ENCODE measurements at regions not wholly inside any gene's neighbourhood (a gene's known extent, or its start where the extent isn't known, plus 50 kb on each side); places are given as distances from the start of the nearest gene placed in this dataset.

GRCh38 chr20:51917886-51918535 is 115.7 kb upstream of the SALL4 start:
- no peak for DNase-seq

DNA sequence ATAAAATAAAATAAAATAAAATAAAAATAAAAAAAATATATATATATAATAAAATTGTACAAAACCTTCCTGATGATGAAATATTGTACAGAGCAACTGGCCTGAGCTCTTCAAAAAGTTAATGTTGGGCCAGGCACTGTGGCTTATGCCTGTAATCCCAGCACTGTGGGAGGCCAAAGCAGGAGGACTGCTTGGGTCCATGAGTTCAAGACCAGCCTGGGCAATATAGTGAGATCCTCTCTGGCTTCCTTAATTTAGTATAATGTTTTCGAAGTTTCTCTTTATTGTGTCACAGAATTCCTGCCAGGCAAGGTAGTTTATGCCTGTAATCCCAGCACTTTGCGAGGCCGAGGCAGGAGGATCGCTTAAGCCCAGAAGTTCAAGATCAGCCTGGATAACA is 113.9 kb upstream of the SALL4 start:
- no peak for DNase-seq

- no peak for DNase-seq
Measured at GRCh38 chr20:51914758-51915157, 112.4 kb upstream of the SALL4 start.

DNA sequence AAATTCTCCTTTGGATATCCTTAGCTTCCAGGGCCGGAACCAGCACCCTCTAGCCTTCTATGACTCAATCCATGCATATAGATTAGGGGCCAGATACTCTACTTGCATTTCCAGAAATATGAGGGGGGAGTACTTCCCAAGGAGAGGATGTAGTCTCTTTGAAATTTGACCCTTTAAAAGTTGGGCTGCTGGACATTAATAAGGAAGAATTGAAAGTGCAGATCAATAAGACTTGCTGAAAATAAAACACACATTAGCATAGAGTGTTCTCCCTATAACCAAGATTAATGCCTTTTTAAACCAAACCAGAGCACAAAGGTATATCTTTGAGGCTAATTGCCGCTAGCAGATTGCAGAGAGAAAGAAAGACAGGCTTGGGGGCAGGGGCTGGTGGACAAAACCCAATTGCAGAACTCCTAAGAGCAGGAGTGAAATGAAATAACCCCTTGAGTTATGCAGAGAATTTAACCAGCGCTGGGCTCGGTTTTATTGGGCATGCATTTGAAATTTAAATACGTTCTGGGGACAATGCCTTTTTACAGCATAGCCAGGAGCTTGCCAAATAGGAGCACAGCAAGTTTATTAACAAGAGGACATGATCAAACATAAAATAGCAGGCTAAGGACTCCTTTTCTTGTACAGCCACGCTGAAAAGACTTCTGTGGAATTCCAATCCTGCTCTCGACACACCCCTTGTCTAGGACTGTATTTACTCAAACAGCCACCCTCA is 108.2 kb upstream of the SALL4 start:
- DNase-seq: no peak

- DNase-seq: no peak
Measured at GRCh38 chr20:51906679-51907078, 104.4 kb upstream of the SALL4 start.

GRCh38 chr20:51906049-51906448 is 103.7 kb upstream of the SALL4 start:
- no peak for DNase-seq

GRCh38 chr20:51902933-51903332 is 100.6 kb upstream of the SALL4 start:
- DNase-seq: no peak

DNA sequence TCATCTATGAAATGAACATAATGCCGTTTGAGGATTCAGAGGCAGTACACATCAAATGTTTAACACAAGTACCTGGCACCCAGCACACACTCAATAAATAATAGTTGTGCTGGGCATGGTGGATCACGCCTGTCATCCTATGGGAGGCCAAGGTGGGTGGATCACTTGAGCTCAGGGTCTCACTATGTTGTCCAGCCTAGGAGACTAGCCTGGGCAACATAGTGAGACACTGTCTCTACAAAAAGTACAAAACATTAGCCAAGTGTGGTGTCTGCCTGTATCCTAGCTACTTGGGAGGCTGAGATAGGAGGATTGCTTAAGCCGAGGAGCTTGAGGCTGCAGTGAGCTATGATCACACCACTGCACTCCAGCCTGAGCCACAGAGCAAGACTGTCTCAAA is 98.1 kb upstream of the SALL4 start:
- no peak for DNase-seq

DNA sequence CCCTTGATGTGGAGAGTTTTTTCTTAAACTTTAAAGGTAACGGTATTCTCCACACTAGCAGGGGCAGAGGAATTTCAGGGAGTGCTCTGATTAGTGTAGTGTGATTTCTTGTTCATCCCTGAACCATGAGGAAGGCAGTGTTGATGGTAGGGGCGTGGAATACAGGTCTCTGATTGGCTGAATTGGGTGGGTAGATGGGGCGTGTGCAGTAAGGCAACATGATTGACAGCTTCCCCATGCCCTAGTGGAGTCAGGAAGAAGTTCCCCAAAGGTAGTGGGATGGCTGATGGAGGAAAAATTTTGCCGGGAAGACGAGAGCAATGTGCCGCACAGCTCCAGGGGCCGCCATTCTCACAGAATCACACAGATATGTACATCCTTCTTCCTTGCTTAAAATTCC is 97.4 kb upstream of the SALL4 start:
- DNase-seq: no peak

DNA sequence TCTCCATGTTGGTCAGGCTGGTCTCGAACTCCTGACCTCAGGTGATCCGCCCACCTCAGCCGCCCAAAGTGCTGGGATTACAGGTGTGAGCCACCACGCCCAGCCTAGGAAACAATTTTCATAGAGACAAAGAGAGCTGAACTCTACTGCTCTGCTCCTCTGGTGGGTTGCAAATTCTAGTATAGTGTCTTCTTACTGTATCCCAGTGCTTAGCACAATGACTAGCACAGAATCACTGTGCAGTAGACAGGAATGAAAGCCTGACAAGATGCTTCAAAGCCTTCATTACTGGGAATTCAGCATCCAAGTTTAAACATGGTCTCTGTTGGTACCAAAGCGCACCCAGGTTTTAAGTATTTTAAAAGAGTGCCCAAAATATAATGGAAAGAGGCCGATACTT is 96.5 kb upstream of the SALL4 start:
- DNase-seq: no peak

- DNase-seq: no peak
Measured at GRCh38 chr20:51894619-51895018, 92.3 kb upstream of the SALL4 start.

- no peak for DNase-seq
Measured at GRCh38 chr20:51894201-51894600, 91.9 kb upstream of the SALL4 start.

DNA sequence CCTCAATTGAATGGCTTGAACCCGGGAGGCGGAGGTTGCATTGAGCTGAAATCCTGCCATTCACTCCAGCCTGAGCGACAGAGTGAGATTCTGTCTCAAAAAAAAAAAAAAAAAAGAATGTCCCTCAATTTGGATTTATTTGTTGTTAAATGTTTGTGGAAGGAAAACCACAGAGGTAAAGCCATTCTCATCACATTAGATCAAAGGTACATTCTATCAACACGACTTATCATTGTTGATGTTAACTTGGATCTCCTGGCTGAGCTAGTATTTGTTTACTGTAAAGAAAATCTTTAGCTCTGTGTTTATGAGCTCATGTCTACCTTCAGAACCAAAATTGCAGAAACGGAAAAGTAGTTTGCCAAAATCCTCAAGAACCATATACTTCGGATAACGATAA is 91.4 kb upstream of the SALL4 start:
- DNase-seq: no peak

- DNase-seq: no peak
Measured at GRCh38 chr20:51890003-51890402, 87.7 kb upstream of the SALL4 start.

DNA sequence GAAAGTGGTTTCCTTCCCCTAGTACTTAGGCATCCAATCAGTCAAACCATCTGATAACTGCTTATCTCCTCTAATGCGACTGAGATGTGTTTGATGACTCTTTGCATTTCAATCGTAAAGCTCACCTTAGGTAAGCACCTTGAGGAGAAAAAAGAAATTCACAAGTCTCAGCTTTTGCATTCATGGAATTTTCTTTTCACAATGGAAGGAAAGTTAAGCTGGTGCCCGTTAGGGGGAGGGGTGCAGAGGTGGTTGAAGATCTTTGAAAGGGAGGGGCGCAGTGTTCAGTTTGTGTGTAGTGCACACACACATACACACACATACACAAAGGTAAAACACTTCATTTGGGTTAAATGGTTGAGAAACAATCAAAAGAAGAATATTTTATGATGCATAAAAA is 87.1 kb upstream of the SALL4 start:
- DNase-seq: no peak

GRCh38 chr20:51888291-51888690 is 86.0 kb upstream of the SALL4 start:
- DNase-seq: no peak

DNA sequence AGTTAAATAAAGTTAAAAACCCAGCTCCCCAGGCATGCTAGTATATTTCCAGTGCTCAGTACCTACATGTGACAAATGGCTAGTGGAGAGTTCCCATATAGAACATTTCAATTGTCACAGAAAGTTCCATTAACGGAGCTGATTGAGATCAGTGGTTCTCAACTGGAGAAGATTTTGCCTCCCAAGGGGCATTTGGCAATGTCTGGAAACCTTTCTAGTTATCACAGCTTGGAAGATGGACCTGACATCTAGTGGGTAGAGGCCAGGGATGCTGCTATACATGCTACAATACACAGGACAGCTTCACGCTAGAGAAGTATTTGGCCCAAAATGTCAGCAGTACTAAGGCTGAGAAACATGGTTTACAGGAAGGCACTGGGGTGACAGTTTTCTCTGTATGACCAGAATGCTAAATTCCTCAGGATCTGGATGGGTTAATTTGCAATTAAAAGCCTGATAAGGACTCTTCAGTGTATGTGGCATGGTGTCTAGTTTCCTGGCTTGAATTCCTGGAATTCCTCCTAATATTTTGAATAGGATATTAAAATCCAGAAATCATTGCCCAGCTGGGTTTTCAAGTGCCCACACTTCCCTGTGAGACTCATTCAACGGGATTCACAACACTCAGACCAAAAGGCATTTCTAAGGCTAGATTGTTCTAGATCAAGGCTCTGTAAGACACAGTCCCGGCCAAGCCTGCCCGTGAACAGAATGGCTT is 84.7 kb upstream of the SALL4 start:
- no peak for DNase-seq

DNA sequence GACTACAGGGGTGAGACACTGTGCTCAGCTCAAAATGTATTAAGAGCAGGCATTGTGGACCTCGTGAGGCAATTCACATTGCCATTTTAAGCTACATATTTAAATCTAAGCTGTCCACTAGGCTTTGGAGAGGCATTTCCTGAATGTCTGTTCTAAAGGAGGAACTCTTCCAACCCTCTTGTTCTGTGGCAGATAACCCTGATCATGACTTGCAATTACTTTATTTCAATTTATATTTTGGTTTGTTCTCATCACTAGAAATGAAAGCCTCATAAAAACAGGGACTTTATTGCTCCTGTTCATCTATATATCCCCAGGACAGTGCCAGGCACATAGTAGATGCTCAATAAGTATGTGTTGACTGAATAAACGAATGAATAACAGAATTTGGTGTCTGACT is 84.0 kb upstream of the SALL4 start:
- no peak for DNase-seq

GRCh38 chr20:51884561-51884960 is 82.2 kb upstream of the SALL4 start:
- DNase-seq: no peak

DNA sequence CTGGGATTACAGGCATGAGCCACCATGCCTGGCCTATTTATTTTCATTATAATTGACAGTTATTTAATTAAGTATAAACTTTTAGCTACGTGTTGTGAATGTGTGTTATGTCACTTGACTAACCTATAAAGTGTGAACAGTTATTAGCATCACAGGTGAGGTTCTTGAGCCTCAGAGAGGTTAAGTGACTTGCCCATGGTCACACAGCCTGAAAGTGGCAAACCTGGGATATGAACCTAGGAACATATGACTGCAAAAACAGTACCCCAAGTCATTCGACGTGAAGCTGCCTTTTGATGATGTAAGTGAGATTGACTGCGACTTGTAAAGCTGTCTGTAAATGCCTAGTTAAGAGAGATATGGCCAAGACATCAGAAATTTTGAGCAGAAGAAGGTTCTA is 77.9 kb upstream of the SALL4 start:
- DNase-seq: no peak

DNA sequence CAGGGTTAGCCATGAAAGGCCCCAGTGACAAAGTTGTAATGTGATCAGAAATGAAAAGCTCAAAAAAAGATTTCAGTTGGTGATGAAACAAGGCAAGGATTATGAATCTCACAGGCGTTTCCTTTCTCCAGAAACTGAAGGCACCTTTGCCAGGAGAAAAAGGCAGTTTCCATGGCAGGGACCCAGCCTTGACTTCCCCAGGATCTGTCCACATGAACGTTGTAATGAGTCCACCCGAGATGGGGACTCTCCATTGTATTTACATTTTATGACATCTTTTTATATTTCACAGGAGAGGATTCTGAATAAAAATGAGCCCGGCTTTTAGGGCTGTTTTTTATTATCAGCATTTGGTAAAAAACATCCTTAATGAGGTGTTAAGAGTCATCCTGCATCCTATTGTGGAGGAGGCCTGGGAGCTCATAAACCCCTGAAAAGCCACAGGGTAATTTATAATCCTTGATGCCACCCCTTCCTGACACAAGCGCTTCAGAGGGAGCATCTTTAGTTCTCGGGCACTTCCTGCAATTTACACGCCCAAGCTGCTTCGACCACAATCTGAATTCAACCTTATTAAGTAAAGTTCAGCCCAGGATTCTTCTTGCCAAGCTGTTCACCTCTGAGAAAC is 74.1 kb upstream of the SALL4 start:
- DNase-seq: no peak

- no peak for DNase-seq
Measured at GRCh38 chr20:51873652-51874051, 71.3 kb upstream of the SALL4 start.

- no peak for DNase-seq
Measured at GRCh38 chr20:51871943-51872342, 69.6 kb upstream of the SALL4 start.

- DNase-seq: no peak
Measured at GRCh38 chr20:51869002-51869401, 66.7 kb upstream of the SALL4 start.

Measured in SW 1271 (cell line).